Heart left ventricle (tissue), 13 donors: ENCODE measurements at regions not wholly inside any gene's neighbourhood (a gene's known extent, or its start where the extent isn't known, plus 50 kb on each side); places are given as distances from the start of the nearest gene placed in this dataset.

Experiments
- POLR2A ChIP-seq, 2 donors: fragments of 450-650 bp; IDR thresholded peaks; one replicate each; pipeline ENCODE4 v1.6.1; 2017; ENCODE audit warnings: antibody characterized with exemption in 2 of 2, mild to moderate bottlenecking in 2 of 2, moderate library complexity in 2 of 2
- TF ChIP-seq, protein P1 (sequence below), 12 donors: fragments of 200-600 bp; sonication (generic) in 4 of 12; IDR thresholded peaks; one replicate each; pipeline versions ENCODE4 v1.5.0 to v1.8.0; 2018 to 2022; ENCODE audit warnings: antibody characterized with exemption in 12 of 12, mild to moderate bottlenecking in 5 of 12
- donor health status: ischemic (EF 13 %, LVEDD 7.1; RV severe dilation, severe dysfunction).
- donor health status: DM: no; HTN: yes; CAD: no.
- donor health status: DM: no; HTN: no; CAD: no.
- donor health status: ischemic (EF 25% LVEDD 6.9; RV normal size, moderate dysfunction).
- donor health status: ischemic (EF 25% LVEDD 5.7; RV mildly dilated, moderate dysfunction).
- donor health status: ischemic (EF 35%, LVEDD 5.7; RV mildly dilated, moderate dysfunction).
- donor health status: nonischemic (EF 11% LVEDD 7.7; RV severe dilation, severe dysfunction).
- donor health status: DM: yes; HTN: yes; CAD: no.
- donor health status: PGD.
- donor health status: ischemic (EF 29% LVEDD 5.4; RV normal size, mild dysfunction).
- donor health status: nonischemic (EF 23%, LVEDD 6.1; RV moderate dilation, normal function).

GRCh38 chr4:123786920-123787319, 390.3 kb downstream of the SPRY1 start:
- TF ChIP-seq, protein P1, sequence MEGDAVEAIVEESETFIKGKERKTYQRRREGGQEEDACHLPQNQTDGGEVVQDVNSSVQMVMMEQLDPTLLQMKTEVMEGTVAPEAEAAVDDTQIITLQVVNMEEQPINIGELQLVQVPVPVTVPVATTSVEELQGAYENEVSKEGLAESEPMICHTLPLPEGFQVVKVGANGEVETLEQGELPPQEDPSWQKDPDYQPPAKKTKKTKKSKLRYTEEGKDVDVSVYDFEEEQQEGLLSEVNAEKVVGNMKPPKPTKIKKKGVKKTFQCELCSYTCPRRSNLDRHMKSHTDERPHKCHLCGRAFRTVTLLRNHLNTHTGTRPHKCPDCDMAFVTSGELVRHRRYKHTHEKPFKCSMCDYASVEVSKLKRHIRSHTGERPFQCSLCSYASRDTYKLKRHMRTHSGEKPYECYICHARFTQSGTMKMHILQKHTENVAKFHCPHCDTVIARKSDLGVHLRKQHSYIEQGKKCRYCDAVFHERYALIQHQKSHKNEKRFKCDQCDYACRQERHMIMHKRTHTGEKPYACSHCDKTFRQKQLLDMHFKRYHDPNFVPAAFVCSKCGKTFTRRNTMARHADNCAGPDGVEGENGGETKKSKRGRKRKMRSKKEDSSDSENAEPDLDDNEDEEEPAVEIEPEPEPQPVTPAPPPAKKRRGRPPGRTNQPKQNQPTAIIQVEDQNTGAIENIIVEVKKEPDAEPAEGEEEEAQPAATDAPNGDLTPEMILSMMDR (IDR thresholded peaks at IDR 0.05): no peak
- TF ChIP-seq POLR2A (IDR thresholded peaks at IDR 0.05): no peak
